Natural killer cell (primary cell): ENCODE measurements at regions not wholly inside any gene's neighbourhood (a gene's known extent, or its start where the extent isn't known, plus 50 kb on each side); places are given as distances from the start of the nearest gene placed in this dataset.

ENCODE experiments used
- ATAC-seq, 3 donors: fragments of 150-1000 bp in 2 of 3; fragments of 200-7000 bp in 1 of 3; cut with Tn5 transposase; 1 replicate in 1 of 3; 2 replicates in 2 of 3; pipeline ENCODE4 v1.10.0; 2021; ENCODE audit warnings: mild to moderate bottlenecking in 2 of 3, moderate library complexity in 2 of 3
- DNase-seq, 2 donors: peaks; one replicate each; pipeline versions ENCODE4 v3.0.0 to v3.0.0-alpha.2; 2013 to 2021; ENCODE audit warnings: mixed read lengths in 1 of 2
- H3K27ac ChIP-seq: one replicate; pipeline ENCODE4 v1.5.1; 2013; ENCODE audit warnings: mild to moderate bottlenecking, low read length
- H3K27me3 ChIP-seq: one replicate; pipeline ENCODE4 v1.6.1; 2013; ENCODE audit warnings: low read length; ENCODE audit not compliant: control insufficient read depth, insufficient read depth
- H3K36me3 ChIP-seq: one replicate; pipeline ENCODE4 v1.6.1; 2013; ENCODE audit warnings: low read length; ENCODE audit not compliant: control insufficient read depth, insufficient read depth
- H3K4me1 ChIP-seq: one replicate; pipeline ENCODE4 v1.6.1; 2013; ENCODE audit warnings: low read length; ENCODE audit not compliant: control insufficient read depth, insufficient read depth
- H3K4me3 ChIP-seq: one replicate; pipeline ENCODE4 v1.5.1; 2013; ENCODE audit warnings: low read length
- H3K9me3 ChIP-seq: one replicate; pipeline ENCODE4 v1.6.1; 2013; ENCODE audit warnings: low read length; ENCODE audit not compliant: control insufficient read depth, insufficient read depth
- H3K27ac Mint-ChIP-seq, 2 donors: one replicate each; pipeline ENCODE4 v1.8.0; 2022; ENCODE audit warnings: mild to moderate bottlenecking in 2 of 2, mixed read lengths in 2 of 2, moderate library complexity in 1 of 2
- H3K27me3 Mint-ChIP-seq, 2 donors: one replicate each; pipeline ENCODE4 v1.8.0; 2022; ENCODE audit warnings: low read depth in 2 of 2, mixed read lengths in 2 of 2
- H3K36me3 Mint-ChIP-seq: one replicate; pipeline ENCODE4 v1.8.0; 2022; ENCODE audit warnings: mixed read lengths
- H3K4me1 Mint-ChIP-seq, 2 donors: one replicate each; pipeline ENCODE4 v1.8.0; 2022; ENCODE audit warnings: mixed read lengths in 2 of 2
- H3K4me3 Mint-ChIP-seq: one replicate; pipeline ENCODE4 v1.8.0; 2022; ENCODE audit warnings: mild to moderate bottlenecking, moderate library complexity, mixed read lengths
- H3K9me3 Mint-ChIP-seq, 2 donors: one replicate each; pipeline ENCODE4 v1.8.0; 2022; ENCODE audit warnings: mixed read lengths in 2 of 2
- WGBS: methylation state at CpG from one replicate; pipeline ENCODE4 v1.1.7; 2013; ENCODE audit warnings: missing lambda C conversion rate; ENCODE audit not compliant: insufficient coverage; 5-methylcytosine and 5-hydroxymethylcytosine counted together
- intact Hi-C: fragments of 100-400 bp; cut with micrococcal nuclease; formaldehyde crosslinking; loops from one replicate; pipeline ENCODE4 v1.14.2; 2022
- TF ChIP-seq, protein P1 (sequence below): fragments of 200-600 bp; IDR thresholded peaks from one replicate; pipeline ENCODE4 v1.8.0; 2022; ENCODE audit warnings: antibody characterized with exemption

DNA sequence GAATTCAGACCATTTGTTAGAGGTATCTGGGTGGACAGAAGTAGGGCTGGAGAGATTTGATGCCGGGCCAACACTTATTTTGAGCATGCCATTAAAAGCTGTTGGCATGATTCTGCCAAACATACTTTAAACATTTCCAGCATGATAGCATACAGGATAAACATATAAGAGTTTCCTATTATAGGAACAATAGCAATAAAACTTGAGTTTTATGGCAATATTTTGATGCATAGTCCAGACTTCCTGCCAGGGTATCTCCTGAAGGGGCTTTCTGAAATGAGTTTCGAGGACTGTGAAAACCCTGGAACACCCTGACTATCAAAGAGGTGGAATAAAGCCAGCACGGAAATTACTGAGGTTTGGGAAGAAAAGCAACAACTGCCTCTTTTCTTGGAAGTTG, 1398.0 kb upstream of the NXPH2 start:
- WGBS: 52% methylated on average over 2 of the region's 3 CpGs
- Mint-ChIP-seq H3K27ac (no peak overlapping the region), H3K9me3 (peaks cover 21 to 27% of the 10 kb centered on the region in 2 donors), H3K4me1 (no peaks in the 10 kb centered on the region), H3K4me3 (no peak overlapping the region), H3K36me3 (no peaks in the 10 kb centered on the region), H3K27me3 (no peaks in the 10 kb centered on the region)
- no peak for ATAC-seq
- Histone ChIP-seq H3K27me3 (no peaks in the 10 kb centered on the region), H3K27ac (no peak overlapping the region), H3K36me3 (no peaks in the 10 kb centered on the region), H3K9me3 (peaks cover 4% of the 10 kb centered on the region), H3K4me3 (no peak overlapping the region), H3K4me1 (no peaks in the 10 kb centered on the region)
- intact Hi-C loops: no loop called here
- TF ChIP-seq, protein P1, sequence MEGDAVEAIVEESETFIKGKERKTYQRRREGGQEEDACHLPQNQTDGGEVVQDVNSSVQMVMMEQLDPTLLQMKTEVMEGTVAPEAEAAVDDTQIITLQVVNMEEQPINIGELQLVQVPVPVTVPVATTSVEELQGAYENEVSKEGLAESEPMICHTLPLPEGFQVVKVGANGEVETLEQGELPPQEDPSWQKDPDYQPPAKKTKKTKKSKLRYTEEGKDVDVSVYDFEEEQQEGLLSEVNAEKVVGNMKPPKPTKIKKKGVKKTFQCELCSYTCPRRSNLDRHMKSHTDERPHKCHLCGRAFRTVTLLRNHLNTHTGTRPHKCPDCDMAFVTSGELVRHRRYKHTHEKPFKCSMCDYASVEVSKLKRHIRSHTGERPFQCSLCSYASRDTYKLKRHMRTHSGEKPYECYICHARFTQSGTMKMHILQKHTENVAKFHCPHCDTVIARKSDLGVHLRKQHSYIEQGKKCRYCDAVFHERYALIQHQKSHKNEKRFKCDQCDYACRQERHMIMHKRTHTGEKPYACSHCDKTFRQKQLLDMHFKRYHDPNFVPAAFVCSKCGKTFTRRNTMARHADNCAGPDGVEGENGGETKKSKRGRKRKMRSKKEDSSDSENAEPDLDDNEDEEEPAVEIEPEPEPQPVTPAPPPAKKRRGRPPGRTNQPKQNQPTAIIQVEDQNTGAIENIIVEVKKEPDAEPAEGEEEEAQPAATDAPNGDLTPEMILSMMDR: no peak
- no peak for DNase-seq

DNA sequence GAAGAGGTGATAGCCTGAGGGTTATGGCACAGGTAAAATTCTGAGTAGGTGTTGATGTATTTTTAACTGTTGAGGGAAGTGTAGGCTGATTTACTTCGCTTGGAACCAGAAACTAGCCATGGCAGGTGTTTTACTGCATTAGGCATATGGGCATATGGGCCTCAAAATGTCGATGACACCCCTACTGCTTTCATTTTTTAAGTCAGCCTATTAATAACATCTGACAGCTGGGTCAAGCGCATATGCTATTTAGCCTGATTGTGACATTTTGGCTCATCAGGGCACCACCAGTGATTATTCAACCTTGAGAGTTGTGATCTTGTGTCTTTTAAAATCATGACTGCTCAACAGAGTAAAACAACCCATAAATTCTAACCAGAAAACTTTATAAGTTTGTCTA, 1396.9 kb upstream of the NXPH2 start:
- Mint-ChIP-seq H3K27me3 (no peaks in the 10 kb centered on the region), H3K27ac (no peak overlapping the region), H3K9me3 (peaks cover 25 to 29% of the 10 kb centered on the region in 2 donors), H3K36me3 (no peaks in the 10 kb centered on the region), H3K4me1 (no peaks in the 10 kb centered on the region), H3K4me3 (no peak overlapping the region)
- TF ChIP-seq, protein P1: no peak
- intact Hi-C loops: no loop called here
- no peaks in the 10 kb centered on the region for H3K36me3 ChIP-seq
- DNase-seq: no peak
- no peaks in the 10 kb centered on the region for H3K27me3 ChIP-seq
- H3K27ac ChIP-seq: no peak overlapping the region
- no peak overlapping the region for H3K4me3 ChIP-seq
- H3K4me1 ChIP-seq: no peaks in the 10 kb centered on the region
- 76% methylated on average over 3 of the region's 3 CpGs for WGBS
- H3K9me3 ChIP-seq: peaks cover 3% of the 10 kb centered on the region
- ATAC-seq: no peak

DNA sequence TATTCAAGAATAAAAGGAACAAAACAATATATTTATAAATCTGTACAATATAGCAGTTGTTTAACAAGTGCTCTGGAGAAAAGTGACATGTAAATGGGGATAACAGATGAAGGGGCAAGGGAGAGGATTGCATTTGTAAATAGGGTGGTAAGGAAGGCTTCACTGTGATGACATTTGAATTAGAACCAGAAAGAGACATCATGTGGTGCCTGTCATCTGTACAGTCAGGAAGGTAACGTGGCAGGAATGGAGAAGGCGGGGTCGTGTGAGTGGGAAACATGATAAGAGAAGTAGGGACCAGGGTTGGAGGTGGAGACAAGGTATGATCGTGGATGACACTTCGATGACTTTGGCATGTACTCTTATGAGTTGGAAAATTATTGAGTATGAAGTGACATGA, 1393.6 kb upstream of the NXPH2 start:
- no peak overlapping the region for H3K4me3 Mint-ChIP-seq
- Histone ChIP-seq H3K4me3 (no peak overlapping the region), H3K27ac (no peak overlapping the region), H3K36me3 (no peaks in the 10 kb centered on the region), H3K27me3 (no peaks in the 10 kb centered on the region), H3K9me3 (peaks cover under 1% of the 10 kb centered on the region), H3K4me1 (no peaks in the 10 kb centered on the region)
- no peak overlapping the region for H3K27ac Mint-ChIP-seq
- H3K4me1 Mint-ChIP-seq: no peaks in the 10 kb centered on the region
- peaks cover 5% of the 10 kb centered on the region for H3K36me3 Mint-ChIP-seq
- H3K9me3 Mint-ChIP-seq: peaks cover 15 to 27% of the 10 kb centered on the region in 2 donors
- ATAC-seq (no peak), DNase-seq (no peak)
- TF ChIP-seq, protein P1: no peak
- WGBS: 80% methylated on average over 5 of the region's 5 CpGs
- intact Hi-C loops: no loop called here
- H3K27me3 Mint-ChIP-seq: no peaks in the 10 kb centered on the region

DNA sequence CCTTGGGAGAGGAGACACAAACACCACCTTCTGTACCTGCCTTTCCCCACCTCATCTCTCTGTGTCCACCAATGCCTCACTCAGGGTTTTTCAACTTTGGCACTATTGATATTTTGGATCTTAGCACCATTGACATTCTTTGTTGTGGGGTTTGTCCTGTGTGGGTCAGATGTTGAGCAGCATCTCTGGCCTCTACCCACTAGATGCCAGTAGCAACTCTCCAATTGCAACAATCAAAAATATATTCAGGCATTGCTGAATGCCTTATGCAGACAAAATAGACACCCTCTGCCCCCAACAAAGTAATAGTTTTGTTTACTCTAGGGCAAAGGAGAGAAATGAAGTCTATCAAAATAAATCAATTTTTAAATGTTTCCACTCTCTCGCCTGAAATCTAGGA, 1384.3 kb upstream of the NXPH2 start:
- H3K27me3 ChIP-seq: no peaks in the 10 kb centered on the region
- Mint-ChIP-seq H3K4me3 (no peak overlapping the region), H3K27ac (no peak overlapping the region), H3K27me3 (no peaks in the 10 kb centered on the region), H3K4me1 (no peaks in the 10 kb centered on the region), H3K9me3 (peaks cover 20 to 37% of the 10 kb centered on the region in 2 donors), H3K36me3 (no peaks in the 10 kb centered on the region)
- H3K36me3 ChIP-seq: no peaks in the 10 kb centered on the region
- WGBS: 44% methylated on average over 1 of the region's 1 CpG
- no peak overlapping the region for H3K4me3 ChIP-seq
- intact Hi-C loops: no loop called here
- ATAC-seq (no peak), DNase-seq (no peak)
- H3K27ac ChIP-seq: no peak overlapping the region
- no peaks in the 10 kb centered on the region for H3K4me1 ChIP-seq
- TF ChIP-seq, protein P1: no peak
- H3K9me3 ChIP-seq: peaks cover 7% of the 10 kb centered on the region
